ENCODE measurements at regions not wholly inside any gene's neighbourhood (a gene's known extent, or its start where the extent isn't known, plus 50 kb on each side); places are given as distances from the start of the nearest gene placed in this dataset.

DNA sequence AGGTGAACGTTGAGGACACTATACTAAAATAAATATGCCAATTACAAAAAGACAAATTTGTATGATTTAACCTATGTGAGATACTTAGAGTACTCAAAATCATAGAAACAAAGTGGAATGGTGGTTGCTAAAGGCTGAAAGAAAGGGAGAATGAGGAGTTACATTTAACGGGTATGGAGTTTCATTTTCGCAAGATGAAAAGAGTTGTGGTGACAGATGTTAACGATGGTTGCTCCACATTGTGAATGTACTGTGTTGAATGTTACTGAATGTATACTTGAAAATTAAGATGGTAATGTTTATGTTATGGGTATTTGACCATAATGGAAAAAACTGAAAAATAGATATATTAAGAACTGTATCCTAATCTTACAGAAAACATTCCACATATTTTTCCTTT, 51.3 kb upstream of the MOCS2 start:
- TF ChIP-seq, protein P1, sequence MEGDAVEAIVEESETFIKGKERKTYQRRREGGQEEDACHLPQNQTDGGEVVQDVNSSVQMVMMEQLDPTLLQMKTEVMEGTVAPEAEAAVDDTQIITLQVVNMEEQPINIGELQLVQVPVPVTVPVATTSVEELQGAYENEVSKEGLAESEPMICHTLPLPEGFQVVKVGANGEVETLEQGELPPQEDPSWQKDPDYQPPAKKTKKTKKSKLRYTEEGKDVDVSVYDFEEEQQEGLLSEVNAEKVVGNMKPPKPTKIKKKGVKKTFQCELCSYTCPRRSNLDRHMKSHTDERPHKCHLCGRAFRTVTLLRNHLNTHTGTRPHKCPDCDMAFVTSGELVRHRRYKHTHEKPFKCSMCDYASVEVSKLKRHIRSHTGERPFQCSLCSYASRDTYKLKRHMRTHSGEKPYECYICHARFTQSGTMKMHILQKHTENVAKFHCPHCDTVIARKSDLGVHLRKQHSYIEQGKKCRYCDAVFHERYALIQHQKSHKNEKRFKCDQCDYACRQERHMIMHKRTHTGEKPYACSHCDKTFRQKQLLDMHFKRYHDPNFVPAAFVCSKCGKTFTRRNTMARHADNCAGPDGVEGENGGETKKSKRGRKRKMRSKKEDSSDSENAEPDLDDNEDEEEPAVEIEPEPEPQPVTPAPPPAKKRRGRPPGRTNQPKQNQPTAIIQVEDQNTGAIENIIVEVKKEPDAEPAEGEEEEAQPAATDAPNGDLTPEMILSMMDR (conservative IDR thresholded peaks at IDR 0.05; ENCODE audit: low read depth): no peak
- ChIA-PET POLR2A (ENCODE audit: low non-redundant PET) (no interaction called here), CTCF (interaction anchor here (1.0 kb wide), 1 partner anchor 213 kb away, joined by 3 read pairs; no protein-coding TSS in a partner anchor)
- H3K27ac ChIP-seq: no peak overlapping the region
- no peak for DNase-seq (ENCODE audit: low spot score)

DNA sequence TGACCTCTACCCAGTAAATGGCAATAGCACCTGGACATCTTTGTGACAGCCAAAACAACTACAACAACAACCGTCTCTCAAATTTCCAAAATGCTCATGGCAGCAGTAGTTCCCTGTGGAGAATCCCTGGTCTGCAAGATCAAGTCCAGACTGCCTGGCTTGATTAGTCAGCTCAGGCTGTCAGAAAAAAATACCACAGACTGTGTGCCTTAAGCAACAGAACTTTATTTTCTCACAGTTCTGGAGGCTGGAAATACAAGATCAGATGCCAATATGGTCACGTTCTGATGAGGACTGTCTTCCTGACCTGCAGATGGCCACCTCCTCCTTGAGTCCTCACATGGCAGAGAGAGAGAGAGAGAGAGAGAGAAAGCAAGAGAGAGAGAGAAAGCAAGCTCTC, 52.3 kb upstream of the MOCS2 start:
- CTCF ChIA-PET: interaction anchor here (0.6 to 1.0 kb wide), 3 partner anchors 173 to 269 kb away, joined by 3 to 6 read pairs (median 3); no protein-coding TSS in a partner anchor
- H3K27ac ChIP-seq: no peak overlapping the region
- TF ChIP-seq, protein P1 (conservative IDR thresholded peaks at IDR 0.05; ENCODE audit: low read depth): no peak
- POLR2A ChIA-PET (ENCODE audit: low non-redundant PET): no interaction called here
- no peak for DNase-seq (ENCODE audit: low spot score)

- TF ChIP-seq, protein P1 (conservative IDR thresholded peaks at IDR 0.05; ENCODE audit: low read depth): no peak
- POLR2A ChIA-PET (ENCODE audit: low non-redundant PET): no interaction called here
- DNase-seq (ENCODE audit: low spot score): no peak
- H3K27ac ChIP-seq: no peak overlapping the region
- CTCF ChIA-PET: no interaction called here
Measured at GRCh38 chr5:53164478-53165165, 55.1 kb upstream of the MOCS2 start.

- ChIA-PET CTCF (interaction anchor here (1.1 kb wide), 1 partner anchor 97 kb away, joined by 3 read pairs; no protein-coding TSS in a partner anchor), POLR2A (ENCODE audit: low non-redundant PET) (no interaction called here)
- TF ChIP-seq, protein P1 (conservative IDR thresholded peaks at IDR 0.05; ENCODE audit: low read depth): no peak
- DNase-seq (ENCODE audit: low spot score): no peak
- no peak overlapping the region for H3K27ac ChIP-seq
Measured at GRCh38 chr5:53165431-53166182, 56.0 kb upstream of the MOCS2 start.

DNA sequence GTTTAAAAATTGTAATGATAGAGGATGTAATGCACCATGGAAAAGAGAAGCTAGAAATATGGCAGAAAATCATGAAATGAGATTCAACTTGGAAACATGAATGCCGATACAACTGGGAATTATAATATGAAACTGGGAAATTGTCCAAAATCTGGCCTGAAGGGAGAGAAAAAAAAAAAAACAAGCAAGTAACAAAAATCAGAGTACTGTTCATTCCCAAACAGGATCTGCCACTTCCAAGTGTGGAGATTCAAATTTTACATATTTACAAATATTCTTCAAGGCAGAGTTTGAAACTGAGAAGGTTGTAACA, 56.6 kb upstream of the MOCS2 start:
- ChIA-PET POLR2A (ENCODE audit: low non-redundant PET) (no interaction called here), CTCF (interaction anchor here (0.6 to 1.1 kb wide), 3 partner anchors 96 to 1069 kb away, joined by 3 to 5 read pairs (median 3); no protein-coding TSS in a partner anchor)
- TF ChIP-seq, protein P1 (conservative IDR thresholded peaks at IDR 0.05; ENCODE audit: low read depth): no peak
- no peak overlapping the region for H3K27ac ChIP-seq
- DNase-seq (ENCODE audit: low spot score): no peak

GRCh38 chr5:53167836-53168235, 58.3 kb upstream of the MOCS2 start:
- TF ChIP-seq, protein P1 (conservative IDR thresholded peaks at IDR 0.05; ENCODE audit: low read depth): no peak
- ChIA-PET CTCF (interaction anchor here (1.3 kb wide), 1 partner anchor 310 kb away, joined by 6 read pairs; no protein-coding TSS in a partner anchor), POLR2A (ENCODE audit: low non-redundant PET) (no interaction called here)
- DNase-seq (ENCODE audit: low spot score): no peak
- H3K27ac ChIP-seq: no peak overlapping the region
